ENCODE measurements at regions not wholly inside any gene's neighbourhood (a gene's known extent, or its start where the extent isn't known, plus 50 kb on each side); places are given as distances from the start of the nearest gene placed in this dataset.

- TF ChIP-seq, protein P1, sequence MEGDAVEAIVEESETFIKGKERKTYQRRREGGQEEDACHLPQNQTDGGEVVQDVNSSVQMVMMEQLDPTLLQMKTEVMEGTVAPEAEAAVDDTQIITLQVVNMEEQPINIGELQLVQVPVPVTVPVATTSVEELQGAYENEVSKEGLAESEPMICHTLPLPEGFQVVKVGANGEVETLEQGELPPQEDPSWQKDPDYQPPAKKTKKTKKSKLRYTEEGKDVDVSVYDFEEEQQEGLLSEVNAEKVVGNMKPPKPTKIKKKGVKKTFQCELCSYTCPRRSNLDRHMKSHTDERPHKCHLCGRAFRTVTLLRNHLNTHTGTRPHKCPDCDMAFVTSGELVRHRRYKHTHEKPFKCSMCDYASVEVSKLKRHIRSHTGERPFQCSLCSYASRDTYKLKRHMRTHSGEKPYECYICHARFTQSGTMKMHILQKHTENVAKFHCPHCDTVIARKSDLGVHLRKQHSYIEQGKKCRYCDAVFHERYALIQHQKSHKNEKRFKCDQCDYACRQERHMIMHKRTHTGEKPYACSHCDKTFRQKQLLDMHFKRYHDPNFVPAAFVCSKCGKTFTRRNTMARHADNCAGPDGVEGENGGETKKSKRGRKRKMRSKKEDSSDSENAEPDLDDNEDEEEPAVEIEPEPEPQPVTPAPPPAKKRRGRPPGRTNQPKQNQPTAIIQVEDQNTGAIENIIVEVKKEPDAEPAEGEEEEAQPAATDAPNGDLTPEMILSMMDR (conservative IDR thresholded peaks at IDR 0.05; ENCODE audit: low read length): no peak
- TF ChIP-seq EZH2phosphoT487 (IDR thresholded peaks at IDR 0.05; ENCODE audit: borderline replicate concordance, low read depth, low read length): no peak
These were observed 392.3 kb upstream of the ZNF717 start for GRCh38 chr3:76177610-76178009.
